Pulmonary artery endothelial cell (primary cell): ENCODE measurements at regions not wholly inside any gene's neighbourhood (a gene's known extent, or its start where the extent isn't known, plus 50 kb on each side); places are given as distances from the start of the nearest gene placed in this dataset.

ENCODE experiments used
- DNase-seq: peaks from one replicate; pipeline ENCODE4 v3.0.0-alpha.2; 2011; ENCODE audit warnings: low read depth, low spot score

DNA sequence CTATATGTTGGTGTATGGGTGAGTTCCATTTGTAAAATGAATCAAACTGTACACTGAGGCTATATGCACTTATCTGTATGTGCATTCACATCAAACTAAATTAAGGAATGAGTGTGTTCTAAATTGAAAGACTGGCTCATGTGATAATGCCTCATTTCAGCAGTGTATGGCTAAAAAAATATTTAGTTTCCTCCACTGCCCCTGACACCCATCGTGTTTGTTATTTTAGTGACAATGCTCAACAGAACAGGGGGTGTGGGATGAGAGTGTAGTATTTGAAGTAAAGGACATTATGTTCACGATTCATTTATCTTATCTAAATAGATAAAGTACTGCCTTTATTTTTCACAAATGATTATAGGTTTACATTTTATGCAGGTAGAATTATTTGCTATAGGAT is 301.1 kb upstream of the ARPP21 start:
- no peak for DNase-seq

DNA sequence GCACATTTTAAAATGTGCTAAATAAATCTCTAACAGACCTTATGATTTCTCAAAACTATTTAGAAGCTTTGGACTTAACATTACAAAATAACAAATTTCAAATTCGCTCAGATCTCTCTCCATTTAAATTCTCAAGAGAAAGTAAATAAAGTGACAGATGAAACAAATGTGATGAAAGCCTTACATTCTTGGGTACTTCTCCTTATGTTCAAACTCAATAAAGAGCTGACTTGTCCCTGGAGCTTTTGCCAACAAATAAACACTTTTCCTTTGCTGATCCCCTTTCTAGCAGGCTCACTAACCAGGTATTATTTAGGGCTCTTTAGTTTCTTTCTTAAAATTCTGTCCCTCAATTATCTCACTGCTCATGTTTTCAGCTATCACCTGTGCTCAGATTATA is 259.1 kb upstream of the ARPP21 start:
- no peak for DNase-seq

DNA sequence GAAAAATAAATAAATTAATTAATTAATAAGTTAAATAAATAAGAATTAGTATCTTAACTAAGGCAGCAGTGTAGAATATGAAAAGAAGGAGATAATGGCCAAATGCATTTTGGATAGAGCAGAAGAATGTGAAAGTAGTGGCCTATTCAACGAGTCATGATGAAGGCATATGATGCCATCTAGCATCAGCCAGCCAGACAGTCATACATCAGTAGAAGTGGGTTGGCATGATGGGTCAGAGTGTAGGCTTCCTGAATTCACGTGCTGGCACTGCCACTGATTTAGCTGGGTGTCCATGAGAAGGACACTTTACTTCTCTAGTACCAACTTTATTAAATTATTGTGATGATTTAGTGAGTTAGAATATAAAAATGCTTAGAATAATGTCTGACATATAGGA is 256.1 kb upstream of the ARPP21 start:
- DNase-seq, result no peak

DNA sequence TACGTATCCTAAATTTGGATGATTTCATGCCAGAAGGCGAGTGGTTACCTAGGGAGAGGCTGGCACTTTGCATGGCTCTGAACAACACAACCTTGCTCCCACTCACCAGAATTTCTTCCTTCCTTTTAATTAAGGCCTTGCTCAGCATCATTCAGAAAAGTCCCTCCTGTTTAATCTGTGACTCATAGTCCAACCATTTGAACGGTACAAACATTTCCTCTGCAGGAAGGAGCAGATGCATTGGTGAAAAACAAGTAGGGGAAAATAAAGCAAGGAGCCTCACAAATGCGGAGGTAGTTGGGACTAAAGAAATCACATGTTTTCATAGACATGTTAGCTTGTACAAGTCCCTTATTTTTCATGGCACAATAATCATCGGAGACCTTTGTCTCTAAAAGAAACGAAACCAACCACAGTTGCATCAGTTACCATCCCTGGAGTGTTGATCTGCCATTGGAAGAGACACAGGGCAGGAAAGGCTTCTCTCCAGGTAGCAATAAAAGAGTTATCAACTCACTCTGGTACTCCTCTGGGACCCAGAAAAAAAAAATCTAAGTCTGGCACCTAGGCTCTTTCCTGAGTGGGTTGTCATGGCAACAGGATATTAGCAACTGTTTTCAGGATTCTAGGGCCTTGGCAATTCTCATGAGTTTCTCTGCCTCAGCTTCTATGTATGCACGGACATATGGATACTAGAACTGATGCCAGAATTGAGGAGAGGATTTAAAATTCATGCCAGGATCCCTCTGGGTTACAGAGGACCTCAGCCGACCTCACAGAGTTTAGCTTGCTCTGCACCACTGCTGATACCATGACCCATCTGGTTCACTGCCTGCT is 255.4 kb upstream of the ARPP21 start:
- peak; percentile 80 for DNase-seq

DNA sequence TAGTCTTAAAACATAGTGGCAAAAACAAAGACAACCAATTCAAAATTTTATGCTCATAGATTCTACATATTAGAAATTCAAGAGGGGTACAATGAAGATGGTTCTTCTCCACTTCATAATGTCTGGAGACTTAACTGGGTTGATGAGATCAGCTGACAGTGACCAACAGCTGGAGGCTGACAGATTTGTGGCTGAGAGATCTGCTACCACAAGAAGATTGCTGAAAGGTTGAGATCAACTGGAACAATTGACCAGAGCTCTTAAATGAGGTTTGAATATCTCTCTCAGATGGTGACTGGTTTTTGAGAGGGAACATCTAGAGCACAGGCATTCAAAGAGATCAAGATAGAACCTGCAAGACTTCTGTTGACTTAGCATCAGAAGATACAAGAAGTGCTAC is 254.1 kb upstream of the ARPP21 start:
- no peak for DNase-seq

DNA sequence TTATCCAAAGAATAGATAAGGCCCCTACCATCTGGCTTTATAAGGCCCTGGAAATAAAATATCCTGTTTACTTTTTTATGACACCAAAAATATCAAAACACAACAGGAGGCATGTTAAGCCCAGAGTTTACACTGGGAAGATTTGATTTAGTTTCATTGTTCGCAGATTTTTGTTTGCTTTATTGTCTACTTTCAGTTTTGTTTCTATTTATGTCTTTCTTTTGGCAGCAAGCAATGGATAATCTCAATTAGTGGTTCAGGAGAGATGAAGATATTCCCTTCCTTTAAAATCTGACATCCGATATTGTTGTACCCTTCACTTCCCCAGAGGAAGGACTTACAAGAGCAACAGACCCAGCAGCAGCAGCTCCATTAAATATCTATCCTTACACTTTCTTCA is 249.4 kb upstream of the ARPP21 start:
- DNase-seq, result no peak

DNA sequence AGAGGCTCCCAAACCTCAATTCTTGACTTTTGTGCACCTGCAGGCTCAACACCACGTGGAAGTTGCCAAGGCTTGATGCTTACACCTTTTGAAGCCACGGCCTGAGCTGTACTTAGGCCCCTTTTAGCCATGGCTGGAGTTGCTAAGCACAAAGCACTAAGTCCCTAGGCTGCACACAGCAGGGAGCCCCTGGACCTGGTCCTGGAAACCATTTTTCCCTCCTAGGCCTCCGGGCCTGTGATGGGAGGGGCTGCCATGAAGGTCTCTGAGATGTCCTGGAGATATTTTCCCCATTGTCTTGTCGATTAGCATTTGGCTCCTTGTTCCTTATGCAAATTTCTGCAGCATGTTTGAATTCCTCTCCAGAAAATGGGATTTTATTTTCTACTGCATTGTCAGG is 247.1 kb upstream of the ARPP21 start:
- no peak for DNase-seq

DNA sequence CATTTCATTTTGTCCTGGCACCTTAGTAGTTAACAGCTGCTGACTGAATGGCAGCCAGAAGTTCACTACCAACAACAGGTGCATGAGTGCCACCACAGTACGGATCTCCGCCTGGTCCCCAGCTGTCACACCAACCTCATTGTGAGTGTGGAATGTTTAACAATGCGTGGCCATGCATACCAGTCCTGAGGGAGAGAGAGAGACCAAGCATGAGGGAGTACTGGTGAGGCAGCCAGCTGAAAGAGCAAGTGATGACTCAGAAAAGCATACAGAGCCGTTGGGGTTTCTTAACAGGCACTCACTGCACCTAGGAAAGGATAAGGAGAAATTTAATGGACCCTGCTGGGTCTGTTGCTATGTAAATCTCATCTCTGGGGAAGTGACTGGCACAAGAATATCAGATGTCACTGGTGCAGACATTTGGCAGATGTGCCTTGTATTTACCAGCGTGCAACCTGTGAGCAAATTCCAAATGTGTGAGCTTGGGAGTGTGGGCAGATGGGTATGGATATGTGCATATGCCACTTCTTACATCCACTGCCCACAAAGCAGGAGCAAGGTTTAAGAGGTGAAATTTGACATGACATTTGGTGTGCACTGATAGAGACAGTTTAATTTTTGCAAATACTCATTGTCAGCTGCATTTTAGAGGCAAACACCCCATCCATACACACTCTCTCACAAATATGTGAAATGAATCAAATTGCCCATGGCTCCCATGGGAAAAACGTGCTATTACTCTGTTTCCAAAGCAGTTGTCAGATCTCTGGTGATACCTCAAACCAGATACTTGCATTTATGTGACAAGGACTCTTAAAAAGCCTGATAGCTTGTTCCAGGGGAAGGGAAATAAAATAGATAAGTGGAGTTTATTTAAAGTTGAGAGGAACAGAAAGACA is 245.2 kb upstream of the ARPP21 start:
- no peak for DNase-seq

DNA sequence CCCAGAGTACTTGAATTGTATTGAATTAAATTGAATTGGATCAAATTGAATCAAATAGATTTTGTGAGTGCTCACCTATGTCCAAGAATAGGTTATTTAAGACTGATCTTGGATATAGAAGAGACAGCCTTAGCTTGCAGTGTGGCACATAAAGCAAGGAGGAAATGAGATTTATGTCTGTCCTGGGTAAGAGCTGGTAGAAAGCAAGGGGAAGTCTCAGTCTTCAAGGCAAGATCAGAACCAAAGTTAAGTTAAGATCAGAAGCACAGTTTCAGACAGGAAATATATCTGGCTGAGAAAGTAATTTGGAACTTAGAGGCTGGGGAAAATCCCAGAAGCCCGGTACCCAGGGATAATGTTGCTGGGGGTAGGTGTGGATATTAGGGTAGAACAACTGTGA is 244.4 kb upstream of the ARPP21 start:
- no peak for DNase-seq

DNA sequence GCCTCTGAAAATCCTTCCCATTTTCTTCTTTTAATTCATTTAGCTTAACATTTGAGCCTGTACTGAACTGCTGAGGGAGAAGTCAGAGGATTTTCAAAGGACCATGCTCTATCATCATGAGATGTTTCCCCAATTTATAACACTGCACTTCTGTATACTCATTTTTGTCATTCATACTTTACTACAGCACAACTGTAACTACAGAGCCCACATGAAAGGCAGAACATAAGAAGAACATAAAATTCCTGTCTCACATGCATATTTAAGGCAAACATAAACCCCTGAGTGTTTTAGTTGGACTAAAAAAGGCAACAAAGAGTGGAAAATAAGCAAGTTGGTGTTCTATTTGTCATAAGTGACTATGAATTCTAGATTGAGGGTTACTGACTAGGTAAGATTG is 237.7 kb upstream of the ARPP21 start:
- no peak for DNase-seq

DNA sequence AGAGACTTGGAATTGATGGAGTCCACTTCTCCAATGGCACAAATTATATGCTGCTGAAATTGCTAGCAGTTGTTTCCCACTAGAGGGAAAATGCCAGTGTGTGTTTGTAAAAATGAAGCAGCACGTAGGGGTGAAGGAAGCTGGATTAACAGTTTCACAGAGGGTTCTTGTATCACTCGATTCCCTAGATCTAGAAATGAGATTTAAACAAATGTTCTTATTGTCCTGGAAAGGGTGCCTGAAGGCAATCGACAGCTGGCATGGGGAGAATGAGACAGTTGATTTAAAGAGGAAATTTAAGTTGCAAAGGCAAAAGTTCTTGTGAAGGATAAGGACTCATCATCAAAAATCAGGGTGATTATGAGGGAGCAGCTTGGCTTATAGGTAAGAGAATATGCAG is 234.8 kb upstream of the ARPP21 start:
- no peak for DNase-seq

DNA sequence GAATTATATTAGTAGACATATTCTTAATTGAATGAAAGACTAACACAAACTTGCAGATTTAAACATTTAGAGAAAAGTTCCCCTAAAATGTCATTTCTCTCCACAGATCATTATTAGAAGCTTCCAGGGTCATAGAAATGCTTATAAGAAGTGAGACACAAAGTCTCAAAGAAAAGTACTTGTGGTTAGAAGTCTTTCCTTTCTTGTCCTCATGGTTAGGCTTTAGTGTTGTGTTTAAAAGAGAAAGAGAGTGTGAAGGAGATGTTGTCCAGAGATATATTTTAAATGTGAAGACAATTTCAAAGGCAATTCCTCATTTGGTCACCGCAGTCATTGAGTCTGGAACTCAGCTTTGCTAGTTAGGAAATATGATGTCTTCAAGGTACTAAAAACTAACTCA is 230.4 kb upstream of the ARPP21 start:
- DNase-seq, result no peak

DNA sequence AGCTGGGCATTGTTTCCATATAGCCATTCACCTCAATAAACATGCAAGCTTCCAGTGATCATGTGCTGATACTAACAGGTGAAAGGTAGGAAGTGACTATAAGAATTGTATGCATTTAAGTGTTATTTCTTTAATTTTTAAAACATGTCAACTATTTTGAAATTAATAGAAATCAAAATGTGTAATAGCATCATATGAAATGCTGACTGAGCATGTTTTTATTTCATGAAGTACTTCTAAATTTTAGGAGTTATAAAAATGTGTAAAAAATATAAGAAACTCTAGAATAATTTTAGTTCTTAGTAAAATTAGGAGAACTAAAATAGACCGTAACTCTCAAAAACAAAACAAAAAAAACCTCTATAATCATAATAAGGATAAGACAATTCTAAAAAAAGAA is 229.3 kb upstream of the ARPP21 start:
- DNase-seq, result no peak

DNA sequence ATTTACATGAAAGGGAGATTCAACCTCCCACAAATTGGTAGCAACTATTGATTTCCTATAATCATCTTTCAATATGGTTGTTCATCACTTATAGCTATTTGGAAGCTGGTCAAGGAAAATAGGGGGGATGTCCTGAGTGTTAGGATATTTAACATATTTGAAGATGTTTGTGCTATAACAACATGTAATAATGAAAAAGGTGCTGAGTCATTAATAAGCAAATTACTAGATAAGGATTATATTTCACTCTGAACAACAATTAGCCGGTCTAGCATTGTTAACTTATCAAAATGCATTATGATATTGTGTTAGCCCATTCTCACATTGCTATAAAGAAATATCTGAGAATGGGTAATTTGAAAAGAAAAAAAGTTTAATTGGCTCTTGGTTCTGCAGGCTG is 225.8 kb upstream of the ARPP21 start:
- DNase-seq, result no peak

DNA sequence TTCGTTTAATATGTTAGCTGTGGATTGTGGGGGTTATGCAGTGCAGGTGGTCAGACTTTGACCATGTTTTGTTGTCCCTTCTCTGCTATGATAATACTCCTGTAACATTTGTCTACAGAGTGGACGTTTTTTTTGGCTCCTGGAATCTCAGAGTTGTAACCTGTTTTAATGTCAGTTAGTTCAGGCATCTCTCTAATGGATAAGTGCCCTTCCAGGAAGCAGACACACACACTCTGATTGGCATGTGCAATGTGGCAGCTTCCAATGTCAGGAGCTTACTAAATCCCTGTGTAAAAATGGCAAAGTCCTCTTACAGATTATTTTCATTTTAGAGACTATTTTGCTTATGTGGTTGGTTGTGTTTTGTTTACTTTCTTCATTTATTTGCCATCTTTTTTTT is 222.2 kb upstream of the ARPP21 start:
- DNase-seq, result no peak

DNA sequence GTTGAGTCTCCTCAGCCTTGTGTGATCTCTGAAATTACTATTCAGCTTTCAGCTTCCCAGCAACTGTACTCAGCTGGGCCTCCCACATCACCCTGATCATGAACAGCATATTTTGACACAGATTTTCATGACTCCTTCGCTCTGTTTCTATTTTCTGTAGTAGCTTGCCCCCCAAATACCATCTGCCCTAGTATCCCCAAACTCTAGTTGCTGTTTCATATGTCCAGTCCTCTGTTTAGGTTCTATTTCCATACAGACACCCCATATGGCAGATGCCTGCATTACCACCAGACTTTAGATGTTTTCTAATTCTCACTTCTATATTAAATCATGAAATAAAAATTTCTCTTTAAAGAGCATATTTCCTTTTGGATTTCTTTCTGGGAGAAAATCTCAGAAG is 217.2 kb upstream of the ARPP21 start:
- DNase-seq, result no peak

DNA sequence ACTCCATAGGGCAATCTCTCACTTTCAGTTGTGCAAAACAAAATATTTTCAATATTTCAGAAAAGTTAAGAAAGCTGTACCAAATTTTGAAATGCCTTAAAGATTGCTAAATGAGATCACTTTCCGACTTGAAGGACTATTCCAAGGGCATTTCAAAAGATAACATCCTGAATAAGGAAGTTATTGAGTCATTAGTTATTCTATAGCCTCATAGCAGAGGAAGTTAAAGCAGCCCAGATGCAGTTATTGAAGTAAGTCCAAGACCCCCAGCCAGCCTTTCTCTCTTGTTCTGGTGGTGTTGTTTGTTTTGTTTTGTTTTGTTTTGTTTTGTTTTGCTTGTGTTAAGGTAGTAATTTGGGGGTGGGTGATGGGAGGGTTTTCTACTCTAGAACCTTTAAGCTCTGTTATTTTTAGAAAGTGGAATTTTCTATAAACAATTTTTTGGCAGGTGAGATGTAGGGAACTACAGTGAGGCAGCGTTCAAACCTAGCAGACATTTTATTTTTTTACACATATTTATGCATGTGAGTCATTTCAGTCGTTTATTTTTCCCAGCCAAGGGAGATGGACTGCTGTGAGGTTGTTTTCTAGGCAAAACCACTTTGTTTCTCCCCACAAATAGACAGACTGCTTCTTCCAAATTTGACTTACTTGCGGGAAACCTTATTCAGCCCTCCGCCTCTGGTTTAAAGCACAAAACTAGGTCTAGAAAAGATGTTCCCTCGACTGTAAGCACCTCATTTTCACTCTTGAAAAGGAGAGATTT is 216.3 kb upstream of the ARPP21 start:
- peak; percentile 26 for DNase-seq

DNA sequence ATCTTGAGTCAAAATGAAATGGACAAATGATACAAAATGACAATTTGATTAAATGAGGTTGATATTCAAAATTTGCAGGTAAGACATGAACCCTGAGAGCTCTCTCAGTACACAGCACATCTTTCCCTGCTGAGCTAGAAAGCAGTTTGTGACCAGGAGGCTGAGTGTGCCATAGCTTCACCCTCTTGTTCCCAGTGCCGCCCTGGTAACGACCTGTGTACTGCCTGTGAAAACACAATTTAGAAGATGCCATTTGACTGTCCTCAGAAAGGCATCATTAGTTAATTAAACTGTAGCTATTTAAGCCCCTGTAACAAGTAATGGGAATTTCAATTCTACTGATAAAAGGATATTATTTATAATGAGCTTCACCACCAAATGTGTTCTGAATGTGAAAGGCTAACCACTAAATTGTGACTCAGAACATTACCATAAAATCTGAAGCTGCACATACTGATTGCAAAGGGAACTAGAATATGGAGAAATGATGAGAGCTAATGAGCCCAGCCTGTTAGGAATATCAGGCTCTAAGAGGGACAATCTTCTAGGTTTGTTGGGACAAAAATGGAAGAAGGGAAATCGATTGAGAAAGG is 212.9 kb upstream of the ARPP21 start:
- DNase-seq, result no peak

DNA sequence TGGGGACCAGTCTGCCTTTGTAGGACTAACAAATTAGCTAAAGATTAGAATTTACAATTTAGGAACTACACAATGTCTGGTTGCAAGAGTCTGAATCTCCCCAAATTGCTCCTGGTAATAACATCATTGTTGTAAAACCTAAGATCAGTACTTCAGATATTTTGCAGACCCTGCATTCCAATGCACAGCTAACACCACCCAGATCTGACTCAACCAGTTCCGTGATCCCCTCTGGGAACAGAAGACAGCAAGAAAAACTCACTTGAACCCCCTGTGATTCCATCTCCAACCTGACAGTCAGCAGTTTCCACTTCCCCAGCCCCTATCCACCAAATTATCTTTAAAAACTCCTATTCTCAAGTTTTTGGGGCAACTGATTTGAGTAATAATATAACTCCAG is 201.9 kb upstream of the ARPP21 start:
- no peak for DNase-seq

DNA sequence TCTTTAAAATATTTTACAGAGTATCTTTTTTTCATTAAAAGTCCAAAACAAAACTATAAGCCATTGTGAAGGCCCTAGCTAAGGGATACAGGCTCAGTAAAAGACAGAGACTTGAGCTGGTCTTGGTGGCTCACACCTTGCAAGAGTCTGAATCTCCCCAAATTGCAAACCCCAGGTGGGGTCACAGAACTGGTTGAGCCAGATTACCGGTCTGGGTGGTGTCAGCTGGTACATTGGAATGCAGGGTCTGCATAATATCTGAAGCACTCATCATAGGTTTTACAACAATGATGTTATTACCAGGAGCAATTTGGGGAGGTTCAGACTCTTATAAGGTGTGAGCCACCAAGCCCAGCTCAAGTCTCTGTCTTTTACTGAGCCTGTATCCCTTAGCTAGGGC is 201.2 kb upstream of the ARPP21 start:
- no peak for DNase-seq

DNA sequence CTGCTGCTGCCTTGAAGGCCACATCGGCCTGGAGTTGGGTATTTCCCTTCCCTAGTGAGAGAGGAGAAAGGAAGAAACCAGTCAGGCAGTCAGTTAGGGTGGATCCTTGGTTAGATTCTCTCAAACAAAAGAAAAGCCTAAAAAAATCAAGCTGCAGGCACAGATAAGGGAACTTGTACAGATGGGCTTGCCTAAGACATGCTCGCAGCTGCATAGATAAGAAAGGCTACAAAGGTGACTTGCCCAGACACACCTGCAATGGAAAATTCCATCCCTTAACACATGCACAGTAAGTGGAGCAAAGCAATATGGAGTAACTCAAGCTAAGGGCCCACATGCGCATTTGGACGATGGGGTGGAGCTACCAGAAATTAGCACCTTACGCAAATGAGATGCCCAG is 199.7 kb upstream of the ARPP21 start:
- DNase-seq, result no peak

DNA sequence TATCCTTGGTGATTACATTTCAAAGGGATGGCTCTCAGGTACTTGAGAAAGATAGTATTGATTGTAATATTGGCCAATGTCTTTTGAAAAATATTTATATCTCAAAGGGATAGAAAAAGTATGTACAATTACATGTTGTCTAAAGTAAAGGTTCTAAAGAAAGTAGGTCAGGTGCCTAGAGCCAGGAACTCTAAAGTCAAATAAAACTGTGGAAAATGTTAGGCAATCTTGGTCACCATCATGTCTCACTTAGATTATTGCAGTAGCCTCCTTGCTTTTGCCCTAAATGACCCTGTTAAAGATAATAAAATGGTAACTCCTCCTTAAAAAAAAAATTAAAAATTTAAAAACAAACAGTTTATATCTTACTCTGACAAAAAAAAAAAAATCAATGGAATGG is 198.5 kb upstream of the ARPP21 start:
- no peak for DNase-seq
